ENCODE measurements at regions not wholly inside any gene's neighbourhood (a gene's known extent, or its start where the extent isn't known, plus 50 kb on each side); places are given as distances from the start of the nearest gene placed in this dataset.
"Not testable (repeated sequence)": the region's sequence is repeated elsewhere in the genome, so short reads cannot be mapped to it uniquely, and the experiment has no call there.

DNA sequence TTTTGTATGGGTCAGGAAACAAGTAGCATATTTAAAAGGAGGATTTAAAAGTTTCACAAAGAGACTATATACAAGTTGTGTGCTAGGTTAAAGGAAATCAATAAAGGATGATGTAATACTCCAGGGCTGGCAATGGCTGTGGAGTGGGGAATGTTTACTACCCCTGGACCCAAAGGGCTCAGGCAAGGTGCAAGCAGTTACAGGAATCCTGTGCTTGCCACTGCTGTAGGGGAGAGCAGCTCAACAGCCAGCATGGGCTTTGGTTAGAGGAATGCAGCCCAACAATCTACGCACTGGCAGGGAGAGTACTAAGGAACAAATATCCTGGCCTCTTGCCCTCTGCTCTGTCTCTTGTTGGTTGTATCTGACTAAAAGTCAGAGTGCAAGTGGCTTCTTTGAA lies 1642.2 kb downstream of the KHDRBS2 start:
- DNase-seq (ENCODE audit: low read depth in 1 of 2, low spot score in 1 of 2): no peak
- H3K4me1 ChIP-seq (ENCODE audit: low read depth): peaks cover under 1% of the 10 kb centered on the region
- H3K36me3 ChIP-seq: no peaks in the 10 kb centered on the region
- TF ChIP-seq, protein P1, sequence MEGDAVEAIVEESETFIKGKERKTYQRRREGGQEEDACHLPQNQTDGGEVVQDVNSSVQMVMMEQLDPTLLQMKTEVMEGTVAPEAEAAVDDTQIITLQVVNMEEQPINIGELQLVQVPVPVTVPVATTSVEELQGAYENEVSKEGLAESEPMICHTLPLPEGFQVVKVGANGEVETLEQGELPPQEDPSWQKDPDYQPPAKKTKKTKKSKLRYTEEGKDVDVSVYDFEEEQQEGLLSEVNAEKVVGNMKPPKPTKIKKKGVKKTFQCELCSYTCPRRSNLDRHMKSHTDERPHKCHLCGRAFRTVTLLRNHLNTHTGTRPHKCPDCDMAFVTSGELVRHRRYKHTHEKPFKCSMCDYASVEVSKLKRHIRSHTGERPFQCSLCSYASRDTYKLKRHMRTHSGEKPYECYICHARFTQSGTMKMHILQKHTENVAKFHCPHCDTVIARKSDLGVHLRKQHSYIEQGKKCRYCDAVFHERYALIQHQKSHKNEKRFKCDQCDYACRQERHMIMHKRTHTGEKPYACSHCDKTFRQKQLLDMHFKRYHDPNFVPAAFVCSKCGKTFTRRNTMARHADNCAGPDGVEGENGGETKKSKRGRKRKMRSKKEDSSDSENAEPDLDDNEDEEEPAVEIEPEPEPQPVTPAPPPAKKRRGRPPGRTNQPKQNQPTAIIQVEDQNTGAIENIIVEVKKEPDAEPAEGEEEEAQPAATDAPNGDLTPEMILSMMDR (IDR thresholded peaks at IDR 0.05; ENCODE audit: low read depth, low read length): no peak
- no peaks in the 10 kb centered on the region for H3K27me3 ChIP-seq
- H3K9me3 ChIP-seq (ENCODE audit: low read depth): no peaks in the 10 kb centered on the region
- no peak overlapping the region for H3K4me3 ChIP-seq
- H3K27ac ChIP-seq: no peak overlapping the region

DNA sequence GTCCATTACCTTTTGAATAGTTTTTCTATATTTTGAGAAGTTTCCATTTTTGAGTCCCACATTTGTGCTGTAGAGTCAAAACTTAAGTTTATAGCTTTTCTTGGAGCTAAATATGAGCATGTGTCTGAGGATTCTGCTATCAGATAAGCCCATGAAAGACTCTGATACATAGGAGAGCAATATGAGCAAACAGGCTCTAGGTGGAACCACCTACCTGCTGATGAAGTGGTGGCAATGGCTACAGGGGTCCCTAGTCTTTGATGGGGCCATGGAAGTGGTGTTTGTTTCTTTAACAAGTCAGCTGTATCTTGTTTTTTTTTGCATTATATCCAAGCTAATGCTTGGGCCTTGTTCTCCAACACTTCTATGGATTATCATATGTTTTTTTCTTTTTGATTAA lies 1646.8 kb downstream of the KHDRBS2 start:
- not testable (repeated sequence) for H3K27ac ChIP-seq; H3K27me3 ChIP-seq; DNase-seq (ENCODE audit: low read depth in 1 of 2, low spot score in 1 of 2); H3K9me3 ChIP-seq (ENCODE audit: low read depth); H3K36me3 ChIP-seq; H3K4me1 ChIP-seq (ENCODE audit: low read depth); H3K4me3 ChIP-seq

All from cardiac muscle cell (in vitro differentiated cells and primary cell).